ENCODE measurements at regions not wholly inside any gene's neighbourhood (a gene's known extent, or its start where the extent isn't known, plus 50 kb on each side); places are given as distances from the start of the nearest gene placed in this dataset.

DNA sequence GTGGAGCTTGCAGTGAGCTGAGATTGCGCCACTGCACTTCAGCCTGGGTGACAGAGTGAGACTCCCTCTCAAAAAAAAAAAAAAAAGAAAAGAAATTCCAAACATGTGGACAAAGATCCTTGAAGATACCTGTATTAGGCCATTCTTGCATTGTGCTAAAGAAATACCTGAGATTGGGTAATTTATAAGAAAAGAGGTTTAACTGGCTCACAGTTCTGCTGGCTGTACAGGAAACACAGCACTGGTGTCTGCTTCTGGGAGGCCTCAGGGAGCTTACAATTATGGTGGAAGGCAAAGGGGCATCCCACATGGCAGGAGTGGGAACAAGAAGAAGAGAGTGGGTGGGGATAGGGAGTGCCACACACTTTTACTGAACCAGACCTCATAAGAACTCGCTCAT lies 140.1 kb downstream of the SS18 start:
- TF ChIP-seq POLR2AphosphoS5 (IDR thresholded peaks at IDR 0.05) = no peak
- TF ChIP-seq, protein P1, sequence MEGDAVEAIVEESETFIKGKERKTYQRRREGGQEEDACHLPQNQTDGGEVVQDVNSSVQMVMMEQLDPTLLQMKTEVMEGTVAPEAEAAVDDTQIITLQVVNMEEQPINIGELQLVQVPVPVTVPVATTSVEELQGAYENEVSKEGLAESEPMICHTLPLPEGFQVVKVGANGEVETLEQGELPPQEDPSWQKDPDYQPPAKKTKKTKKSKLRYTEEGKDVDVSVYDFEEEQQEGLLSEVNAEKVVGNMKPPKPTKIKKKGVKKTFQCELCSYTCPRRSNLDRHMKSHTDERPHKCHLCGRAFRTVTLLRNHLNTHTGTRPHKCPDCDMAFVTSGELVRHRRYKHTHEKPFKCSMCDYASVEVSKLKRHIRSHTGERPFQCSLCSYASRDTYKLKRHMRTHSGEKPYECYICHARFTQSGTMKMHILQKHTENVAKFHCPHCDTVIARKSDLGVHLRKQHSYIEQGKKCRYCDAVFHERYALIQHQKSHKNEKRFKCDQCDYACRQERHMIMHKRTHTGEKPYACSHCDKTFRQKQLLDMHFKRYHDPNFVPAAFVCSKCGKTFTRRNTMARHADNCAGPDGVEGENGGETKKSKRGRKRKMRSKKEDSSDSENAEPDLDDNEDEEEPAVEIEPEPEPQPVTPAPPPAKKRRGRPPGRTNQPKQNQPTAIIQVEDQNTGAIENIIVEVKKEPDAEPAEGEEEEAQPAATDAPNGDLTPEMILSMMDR (IDR thresholded peaks at IDR 0.05) = no peak
- no peak for TF ChIP-seq EP300 (IDR thresholded peaks at IDR 0.05)
- TF ChIP-seq POLR2A (IDR thresholded peaks at IDR 0.05) = no peak
- WGBS, 5 donors = 80 to 99% (median 92%) methylated on average over 1 to 2 of the region's 2 CpGs
- no peak for DNase-seq

DNA sequence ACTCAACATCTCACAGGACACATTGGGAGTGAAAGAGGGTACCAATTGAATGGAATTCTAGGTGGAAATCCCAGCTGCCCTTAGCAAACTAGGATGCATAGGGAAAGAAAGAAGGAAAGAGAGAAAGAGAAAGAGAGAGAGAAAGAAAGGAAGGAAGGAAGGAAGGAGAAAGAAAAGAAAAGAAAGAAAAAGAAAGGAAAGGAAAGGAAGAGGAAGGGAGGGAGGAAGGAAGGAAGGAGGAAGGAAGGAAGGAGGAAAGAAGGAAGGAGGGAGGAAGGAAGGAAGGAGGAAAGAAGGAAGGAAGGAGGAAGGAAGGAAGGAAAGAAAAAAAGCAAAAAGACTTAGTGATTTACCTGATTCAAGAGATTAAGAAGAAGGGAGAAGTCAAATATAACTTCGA lies 143.9 kb downstream of the SS18 start:
- no peak for DNase-seq
- intact Hi-C loops (cut with DNase I; ENCODE audit: low total_unique reads) = no loop called here
- TF ChIP-seq, protein P1 (IDR thresholded peaks at IDR 0.05) = no peak
- TF ChIP-seq EP300 (IDR thresholded peaks at IDR 0.05) (no peak), POLR2AphosphoS5 (IDR thresholded peaks at IDR 0.05) (no peak), POLR2A (IDR thresholded peaks at IDR 0.05) (no peak)
- 81 to 94% (median 89%) methylated on average over 1 of the region's 1 CpG for WGBS, 5 donors
- Histone ChIP-seq H3K27ac (no peak overlapping the region), H3K4me1 (no peaks in the 10 kb centered on the region), H3K9me3 (no peaks in the 10 kb centered on the region), H3K4me3 (no peak overlapping the region), H3K27me3 (no peaks in the 10 kb centered on the region), H3K36me3 (no peaks in the 10 kb centered on the region)

More for the DNA sequence above, 140.1 kb downstream of the SS18 start:
- Histone ChIP-seq H3K9me3 (no peaks in the 10 kb centered on the region), H3K36me3 (no peaks in the 10 kb centered on the region), H3K27ac (no peak overlapping the region), H3K27me3 (no peaks in the 10 kb centered on the region), H3K4me1 (peaks cover 0 to 6% (median 0%) of the 10 kb centered on the region in 4 donors), H3K4me3 (no peak overlapping the region)
- intact Hi-C loops (cut with DNase I; ENCODE audit: low total_unique reads) = no loop called here

DNA sequence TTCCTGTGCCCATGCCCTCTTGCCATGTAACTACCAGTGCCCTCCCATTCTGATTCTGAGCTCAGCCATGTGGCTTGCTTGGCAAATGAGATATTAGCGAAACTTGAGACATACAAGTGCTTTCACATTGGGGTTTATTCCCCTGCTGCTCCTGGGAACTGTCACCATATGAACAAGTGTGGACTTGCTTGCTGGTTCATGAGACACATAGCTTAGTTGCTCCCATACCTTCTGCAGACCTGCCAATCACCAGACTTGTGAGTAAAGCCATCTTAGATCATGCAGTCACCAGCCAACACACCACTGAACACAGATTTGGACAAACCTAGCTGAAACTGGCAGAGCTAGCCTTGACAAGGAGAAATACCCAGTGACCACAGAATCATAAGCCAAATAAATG lies 155.1 kb downstream of the SS18 start:
- intact Hi-C loops (cut with DNase I; ENCODE audit: low total_unique reads) = no loop called here
- Histone ChIP-seq H3K36me3 (no peaks in the 10 kb centered on the region), H3K27ac (no peak overlapping the region), H3K27me3 (no peaks in the 10 kb centered on the region), H3K4me1 (no peaks in the 10 kb centered on the region), H3K4me3 (no peak overlapping the region), H3K9me3 (no peaks in the 10 kb centered on the region)
- TF ChIP-seq, protein P1 (IDR thresholded peaks at IDR 0.05) = no peak
- TF ChIP-seq POLR2AphosphoS5 (IDR thresholded peaks at IDR 0.05) = no peak
- no peak for TF ChIP-seq POLR2A (IDR thresholded peaks at IDR 0.05)
- no peak for TF ChIP-seq EP300 (IDR thresholded peaks at IDR 0.05)
- no peak for DNase-seq
- 72 to 85% (median 81%) methylated on average over 1 of the region's 1 CpG for WGBS, 5 donors

DNA sequence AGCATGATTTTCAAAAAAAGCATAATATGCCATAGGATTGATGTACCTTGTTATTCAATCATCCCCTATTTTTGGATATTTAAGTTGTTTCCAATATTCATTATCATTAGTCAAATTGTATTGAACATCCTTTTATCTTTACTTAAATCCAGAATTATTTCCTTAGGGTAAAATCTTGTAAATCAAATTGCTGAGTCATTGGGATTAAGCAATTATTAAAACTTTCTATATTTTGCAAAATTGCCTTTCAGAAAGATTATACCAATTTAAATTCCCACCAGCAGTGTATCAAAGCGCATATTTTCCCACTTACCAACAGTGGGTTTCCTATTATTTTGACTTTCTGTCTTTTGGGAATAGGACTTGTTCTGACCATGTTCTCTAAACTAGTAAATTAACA lies 159.3 kb downstream of the SS18 start:
- Histone ChIP-seq H3K9me3 (no peaks in the 10 kb centered on the region), H3K27me3 (no peaks in the 10 kb centered on the region), H3K36me3 (no peaks in the 10 kb centered on the region), H3K4me1 (no peaks in the 10 kb centered on the region), H3K4me3 (no peak overlapping the region), H3K27ac (no peak overlapping the region)
- intact Hi-C loops (cut with DNase I; ENCODE audit: low total_unique reads) = no loop called here
- DNase-seq = no peak
- 85 to 100% (median 97%) methylated on average over 1 of the region's 1 CpG for WGBS, 5 donors
- TF ChIP-seq, protein P1 (IDR thresholded peaks at IDR 0.05) = no peak
- no peak for TF ChIP-seq POLR2A (IDR thresholded peaks at IDR 0.05)
- TF ChIP-seq POLR2AphosphoS5 (IDR thresholded peaks at IDR 0.05) = no peak
- no peak for TF ChIP-seq EP300 (IDR thresholded peaks at IDR 0.05)
